NOMO-1 (cell line): ENCODE measurements at regions not wholly inside any gene's neighbourhood (a gene's known extent, or its start where the extent isn't known, plus 50 kb on each side); places are given as distances from the start of the nearest gene placed in this dataset.
"Not testable (repeated sequence)": the region's sequence is repeated elsewhere in the genome, so short reads cannot be mapped to it uniquely, and the experiment has no call there.

ENCODE experiments used
- DNase-seq, 2 experiments: peaks; one replicate each; lab custom pipeline; 2025; ENCODE audit not compliant: unreplicated experiment in 2 of 2; lab: John Stamatoyannopoulos, UW

DNA sequence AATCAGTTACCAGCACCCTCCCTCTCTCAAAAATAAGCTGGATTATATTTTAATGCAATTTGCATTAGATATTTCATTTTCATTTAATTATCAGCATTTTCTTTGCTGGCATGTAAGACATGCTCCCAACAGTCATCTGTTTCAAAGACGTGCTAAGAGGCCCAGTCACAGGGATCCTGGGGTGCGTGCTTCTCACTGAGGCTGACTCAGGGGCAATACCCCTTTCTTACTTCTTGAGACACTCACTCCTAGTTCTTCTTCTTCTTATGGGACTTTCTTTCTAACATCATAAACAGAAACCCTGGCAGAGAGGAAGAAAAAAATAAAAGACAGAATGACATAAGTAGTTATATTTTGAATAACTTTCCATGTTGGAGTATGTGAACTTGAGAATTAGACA is 372.1 kb upstream of the MEX3C start:
- DNase-seq = no peak

DNA sequence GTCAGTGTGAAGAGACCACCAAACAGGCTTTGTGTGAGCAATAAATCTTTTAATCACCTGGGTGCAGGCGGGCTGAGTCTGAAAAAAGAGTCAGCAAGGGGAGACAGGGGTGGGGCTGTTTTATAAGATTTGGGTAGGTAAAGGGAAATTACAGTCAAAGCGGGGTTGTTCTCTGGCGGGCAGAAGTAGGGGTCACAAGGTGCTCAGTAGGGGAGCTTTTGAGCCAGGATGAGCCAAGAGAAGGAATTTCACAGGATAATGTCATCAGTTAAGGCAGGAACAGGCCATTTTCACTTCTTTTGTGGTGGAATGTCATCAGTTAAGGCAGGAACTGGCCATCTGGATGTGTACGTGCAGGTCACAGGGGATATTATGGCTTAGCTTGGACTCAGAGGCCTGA is 372.6 kb upstream of the MEX3C start:
- not testable (repeated sequence) for DNase-seq

DNA sequence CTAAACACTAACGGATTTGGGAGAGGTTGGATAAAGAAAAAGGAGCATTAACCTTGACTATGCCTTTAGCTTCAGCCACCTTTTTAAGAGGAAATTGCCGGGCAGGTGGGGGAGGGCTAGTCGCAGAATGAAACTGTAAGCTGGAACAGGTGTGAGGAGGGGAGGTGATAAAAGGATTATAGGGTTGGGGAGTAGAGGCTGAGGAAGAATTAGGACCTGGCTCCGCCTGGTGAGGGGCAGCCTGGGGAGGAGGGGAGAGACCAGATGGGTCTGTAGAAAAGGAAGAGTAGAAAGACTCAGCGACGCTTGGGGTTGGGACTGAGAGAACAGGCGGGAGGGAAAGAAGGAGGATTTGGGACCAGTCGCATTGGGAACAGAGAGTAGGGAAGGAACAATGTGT is 376.4 kb upstream of the MEX3C start:
- not testable (repeated sequence) for DNase-seq

DNA sequence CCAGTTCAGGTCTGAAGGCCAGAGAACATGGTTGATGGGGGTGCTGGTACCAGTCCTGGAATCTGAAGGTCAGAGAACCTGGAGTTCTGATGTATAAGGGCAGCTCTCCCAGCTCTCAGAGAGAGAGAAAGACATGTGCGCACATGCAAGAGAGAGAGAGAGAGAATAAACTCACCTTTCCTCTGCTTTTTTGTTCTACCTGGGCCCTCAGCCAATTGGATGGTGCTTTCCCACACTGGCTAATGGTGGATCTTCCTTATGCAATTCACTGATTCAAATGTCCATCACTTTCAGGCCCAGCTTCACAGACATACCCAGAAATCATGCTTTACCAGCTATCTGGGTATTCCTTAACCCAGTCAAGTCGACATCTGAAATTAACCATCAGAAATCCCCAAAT is 377.7 kb upstream of the MEX3C start:
- DNase-seq = no peak

DNA sequence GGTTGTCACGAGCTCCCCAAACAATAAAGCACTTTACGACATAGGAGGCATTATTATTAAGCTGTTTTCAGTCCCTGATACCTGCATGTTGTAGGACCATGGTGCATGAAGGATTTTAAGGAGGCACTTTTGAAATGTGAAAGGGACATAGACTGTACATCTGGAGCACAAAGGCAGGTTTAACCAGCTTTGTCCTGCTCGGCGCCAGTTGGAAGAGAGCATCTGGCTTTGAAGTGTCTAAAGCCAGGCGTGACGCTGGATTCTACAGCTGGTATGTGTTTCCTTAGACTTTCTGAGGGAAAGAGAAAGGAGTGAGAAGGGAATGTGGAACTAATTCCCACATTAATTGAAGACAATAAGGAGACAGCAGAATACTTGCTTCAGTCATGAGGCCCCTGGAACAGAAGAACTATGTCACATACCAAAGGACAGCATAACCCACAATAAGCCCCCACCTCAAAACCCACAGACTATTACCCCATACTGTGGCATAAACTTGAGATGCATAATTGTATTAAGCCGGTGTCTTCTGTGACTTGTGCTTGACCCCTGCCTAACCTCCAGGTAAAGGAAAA is 381.0 kb upstream of the MEX3C start:
- no peak for DNase-seq

DNA sequence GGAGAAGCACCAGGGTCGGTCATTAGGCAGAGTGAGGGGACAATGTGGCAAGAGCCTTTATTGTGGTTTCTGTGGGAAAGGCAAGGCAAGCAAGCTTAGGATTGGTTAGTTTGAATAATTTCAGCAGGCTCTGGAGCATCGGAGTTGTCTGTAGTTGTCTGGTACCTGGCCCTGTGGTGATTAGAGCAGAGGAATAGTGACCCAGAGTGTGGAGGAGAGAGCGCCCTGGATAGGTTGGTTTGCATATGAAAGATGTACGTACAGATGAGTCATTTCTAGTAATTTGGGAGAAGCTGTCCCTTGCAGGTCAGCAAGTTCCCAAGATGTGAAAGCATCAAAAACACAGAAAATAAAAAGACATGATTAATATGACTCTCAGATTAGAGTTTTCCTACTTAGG is 383.1 kb upstream of the MEX3C start:
- DNase-seq = no peak

DNA sequence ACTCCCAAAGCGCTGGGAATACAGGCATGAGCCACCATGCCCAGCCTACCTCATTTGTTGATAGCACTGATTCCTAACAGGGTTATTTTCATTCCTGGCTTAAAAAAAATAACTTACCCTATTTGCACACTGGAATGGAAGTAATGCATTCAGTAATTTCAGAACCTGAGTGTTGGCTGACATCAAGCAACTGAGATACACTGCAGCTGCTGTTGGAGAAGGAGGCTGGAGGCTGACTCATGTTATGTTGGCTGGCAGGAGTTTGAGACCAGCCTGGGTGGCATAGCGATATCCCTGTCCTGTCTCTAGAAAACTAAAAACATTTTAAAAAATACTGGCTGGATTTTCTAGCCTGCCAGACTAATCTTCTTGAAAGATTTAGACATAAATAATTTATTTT is 385.1 kb upstream of the MEX3C start:
- no peak for DNase-seq

DNA sequence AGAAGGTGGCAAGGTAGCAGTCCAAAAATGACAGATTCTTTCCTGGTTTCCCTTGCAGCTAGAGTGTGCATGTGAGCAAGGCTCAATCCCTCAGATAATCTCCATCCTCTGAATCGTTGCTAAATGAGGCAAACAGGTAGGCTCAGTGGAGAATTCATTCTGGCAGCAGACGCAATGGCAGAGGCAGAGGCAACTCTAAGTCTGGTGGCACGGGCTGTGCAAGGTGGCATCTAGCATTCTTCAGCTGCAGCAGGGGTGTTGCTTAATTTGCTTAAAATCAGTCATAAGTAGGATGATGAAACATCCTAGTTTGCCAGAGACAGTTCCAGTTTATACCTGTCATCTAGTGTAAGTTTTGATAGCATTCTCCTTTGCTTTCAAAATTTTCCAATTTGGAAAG is 391.1 kb upstream of the MEX3C start:
- no peak for DNase-seq

DNA sequence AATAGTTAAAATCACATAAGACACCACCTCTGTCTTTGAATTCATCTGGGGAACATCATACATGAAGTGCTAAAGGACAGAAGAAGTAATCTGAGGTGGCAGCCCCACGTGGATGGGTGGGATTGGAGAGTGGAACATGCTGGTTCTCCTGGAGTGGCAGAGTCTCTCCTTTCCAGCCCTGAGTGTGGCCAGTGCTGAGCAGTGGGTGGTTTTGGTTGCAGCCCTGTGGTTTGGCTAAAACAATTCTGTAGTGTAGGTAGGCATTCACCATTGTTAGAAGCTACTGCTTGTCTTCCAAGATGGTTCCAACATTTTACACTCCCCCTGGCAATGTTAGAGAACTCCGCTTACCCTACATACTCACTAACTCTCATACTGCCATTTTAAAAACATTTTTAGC is 396.4 kb upstream of the MEX3C start:
- DNase-seq = no peak

DNA sequence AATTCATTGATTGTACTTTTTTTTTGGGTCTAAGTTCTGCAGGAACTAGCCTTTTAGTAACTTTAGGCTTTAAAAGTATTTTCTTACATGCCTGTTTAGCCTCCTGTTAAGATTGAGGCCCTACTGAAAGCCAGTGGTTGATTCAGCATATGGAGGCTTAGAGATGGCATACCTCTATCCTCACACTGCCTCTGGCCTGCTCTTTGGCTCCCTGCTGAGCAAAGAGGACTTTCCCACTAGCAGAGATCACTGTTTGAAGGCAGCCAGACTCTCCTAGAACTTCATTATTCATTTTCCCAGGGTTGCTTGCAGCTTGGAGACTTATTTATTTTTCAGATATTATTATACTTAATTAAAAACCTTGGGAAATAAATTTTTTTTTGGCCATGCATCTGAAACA is 405.6 kb upstream of the MEX3C start:
- no peak for DNase-seq

DNA sequence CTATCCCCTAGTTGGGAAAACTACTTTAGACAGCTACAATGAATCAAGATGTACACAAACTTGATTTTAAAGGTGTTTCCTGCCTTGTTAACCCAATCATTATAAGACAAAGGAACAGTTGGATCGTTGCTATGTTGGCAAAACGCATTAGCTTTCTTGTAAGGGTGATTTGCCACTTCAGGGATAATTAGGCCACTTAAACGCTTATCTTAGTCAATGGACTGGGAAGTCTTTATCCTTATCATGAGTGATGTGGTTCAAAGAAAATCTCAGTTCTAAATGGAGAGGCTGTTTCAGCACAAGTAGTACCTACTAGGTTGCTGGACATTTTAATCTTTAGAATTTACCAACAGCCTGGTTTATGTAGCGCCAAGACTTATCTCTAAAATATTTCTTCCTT is 406.1 kb upstream of the MEX3C start:
- DNase-seq = no peak

DNA sequence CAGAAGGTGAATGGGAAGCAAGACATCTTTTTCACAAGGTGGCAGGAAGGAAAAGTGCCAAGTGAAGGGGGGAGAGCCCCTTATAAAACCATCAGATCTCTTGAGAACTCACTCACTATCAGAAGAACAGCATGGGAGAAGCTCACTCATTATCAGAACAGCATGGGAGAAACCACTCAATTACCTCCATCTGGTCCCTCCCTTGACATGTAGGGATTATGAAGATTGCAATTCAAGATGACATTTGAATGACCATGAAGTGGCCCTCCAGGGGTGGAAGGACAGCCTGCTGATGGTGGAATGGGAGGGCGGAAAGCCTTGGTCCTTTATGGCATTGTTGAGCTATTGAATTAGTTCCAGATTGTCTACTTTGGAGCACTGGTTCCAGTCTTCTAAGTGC is 413.0 kb upstream of the MEX3C start:
- DNase-seq = no peak

DNA sequence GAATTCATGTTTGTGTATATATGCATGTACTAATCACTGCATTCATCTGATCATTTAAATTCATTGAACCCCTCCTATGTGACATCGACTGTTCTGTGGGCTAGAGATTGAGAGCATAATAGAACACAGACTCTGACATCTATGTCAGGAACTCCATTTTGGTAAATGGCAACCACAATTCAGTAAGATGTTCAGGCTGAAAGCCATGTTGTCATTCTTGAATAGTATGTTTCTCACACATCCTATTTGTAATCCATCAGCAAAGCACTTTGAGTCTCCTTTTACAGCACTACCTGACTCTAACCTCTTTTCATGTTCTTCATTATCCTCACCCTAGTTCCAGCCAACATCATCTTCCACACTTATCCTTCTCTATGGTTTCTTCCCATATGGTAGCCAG is 413.8 kb upstream of the MEX3C start:
- no peak for DNase-seq

DNA sequence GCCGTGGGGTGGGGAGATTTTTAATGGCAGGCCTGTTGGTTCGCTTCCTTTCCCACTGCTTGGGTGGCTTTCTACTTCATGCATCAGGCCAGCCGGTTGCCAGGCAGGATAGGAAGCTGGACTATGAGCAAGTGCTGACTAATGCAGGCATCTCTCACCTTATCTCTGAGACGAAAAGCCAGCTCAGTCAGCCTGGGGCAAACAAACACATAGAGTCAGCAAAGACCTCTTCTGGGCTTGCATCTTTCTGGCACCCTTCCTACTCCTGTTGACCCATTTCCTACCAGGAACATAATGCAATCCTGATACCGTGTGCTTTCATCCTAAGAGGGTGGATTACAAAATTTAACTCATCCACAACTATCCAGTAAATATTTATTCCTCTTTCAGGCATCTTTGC is 416.6 kb upstream of the MEX3C start:
- no peak for DNase-seq

DNA sequence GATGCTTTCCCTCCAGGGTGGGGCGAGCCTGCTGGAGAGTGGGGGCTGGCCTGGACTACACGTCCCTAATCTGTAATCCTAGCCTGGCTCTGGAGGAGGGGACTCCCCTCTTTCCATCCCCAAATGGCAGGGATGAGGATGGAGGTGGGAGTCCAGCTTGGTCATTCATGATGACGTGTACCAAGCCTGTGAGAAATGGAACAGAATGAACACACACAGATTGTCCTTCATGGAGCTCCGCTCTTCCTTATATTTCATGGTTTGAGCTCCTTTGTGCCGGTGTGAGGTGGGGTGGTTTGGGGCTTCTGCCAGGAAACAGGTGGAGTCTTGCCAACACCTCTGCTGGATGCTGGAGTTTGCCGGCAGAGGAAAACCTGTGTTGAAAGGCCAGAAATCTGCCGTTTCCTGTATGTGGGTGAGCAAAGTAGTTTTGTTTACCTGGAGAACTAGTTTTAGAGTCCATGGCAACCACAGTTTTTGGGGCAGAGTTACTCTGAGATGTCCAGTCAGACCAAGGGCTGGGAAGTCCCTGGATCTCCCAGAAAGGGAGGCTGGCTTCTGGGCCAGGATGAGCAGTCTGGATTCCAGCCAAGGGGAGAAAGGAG is 417.6 kb upstream of the MEX3C start:
- no peak for DNase-seq

DNA sequence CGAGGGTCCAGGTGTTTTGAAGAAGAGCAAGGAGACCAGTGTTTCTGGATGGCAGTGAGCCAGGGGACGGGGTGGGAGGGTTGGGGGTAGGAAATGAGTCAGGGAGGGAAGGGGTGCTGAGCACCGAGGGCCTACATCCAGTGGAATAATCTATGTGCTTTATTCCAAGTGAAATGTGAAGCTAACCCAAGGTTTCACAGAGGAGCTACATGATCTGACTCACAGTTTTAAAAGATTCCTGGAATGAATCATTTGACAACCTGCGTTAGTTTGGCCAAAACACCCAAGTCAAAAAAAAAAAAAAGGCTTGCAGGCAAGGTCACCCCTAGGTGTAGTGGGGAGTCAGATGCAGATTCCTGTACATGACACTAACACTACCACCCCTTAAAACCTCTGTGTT is 419.7 kb upstream of the MEX3C start:
- no peak for DNase-seq

DNA sequence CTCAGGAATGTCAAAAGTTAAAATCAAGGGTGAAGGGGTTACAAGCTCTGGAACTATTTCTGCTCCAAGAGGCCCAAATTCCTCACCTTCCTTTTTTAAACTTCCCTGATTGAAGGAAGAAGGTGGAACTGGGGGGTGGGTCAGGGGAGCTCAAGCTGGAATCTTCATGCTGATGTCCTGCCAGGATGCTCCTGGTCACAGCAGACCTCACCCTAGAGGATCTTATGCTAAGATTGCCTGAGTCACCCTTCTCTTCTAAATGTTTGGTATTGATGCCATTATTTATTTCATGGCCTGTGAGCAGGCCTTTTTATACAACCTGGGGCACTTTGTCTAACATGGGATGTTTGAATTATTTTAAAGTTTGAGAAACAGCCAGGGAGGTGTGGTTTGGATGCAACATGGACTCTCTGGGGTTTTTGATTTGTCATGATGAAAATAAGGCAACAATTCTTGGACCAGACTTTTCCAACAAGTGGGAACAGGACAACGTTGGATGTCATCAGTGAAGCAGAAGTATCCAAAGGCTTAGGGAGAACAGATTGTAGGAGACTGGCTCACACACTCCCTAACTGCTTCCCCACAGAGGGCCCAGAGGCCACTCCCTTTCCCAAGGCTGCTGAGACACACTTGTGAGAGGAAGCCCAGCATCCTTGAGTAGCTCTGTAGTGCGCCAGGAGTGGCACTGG is 420.2 kb upstream of the MEX3C start:
- no peak for DNase-seq

DNA sequence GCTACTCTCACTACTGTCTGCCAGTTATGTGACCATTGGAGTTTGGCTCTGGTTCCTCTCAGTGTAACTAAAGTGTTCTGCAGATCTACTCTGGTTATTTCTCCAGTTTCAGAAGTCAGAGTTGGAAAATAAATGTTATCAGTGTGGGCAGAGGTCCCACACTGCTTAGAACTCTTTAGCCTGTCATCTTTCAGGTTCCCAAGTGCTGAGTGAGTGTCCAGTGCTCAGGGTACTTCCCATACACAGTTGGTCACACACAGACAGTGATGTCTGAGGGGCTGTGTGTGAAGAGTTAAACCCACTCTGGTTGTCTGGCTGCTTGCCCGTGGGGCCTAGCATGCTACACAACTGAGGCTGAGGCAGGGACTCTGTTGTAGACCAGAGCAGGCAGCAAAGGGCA is 421.8 kb upstream of the MEX3C start:
- DNase-seq = no peak

DNA sequence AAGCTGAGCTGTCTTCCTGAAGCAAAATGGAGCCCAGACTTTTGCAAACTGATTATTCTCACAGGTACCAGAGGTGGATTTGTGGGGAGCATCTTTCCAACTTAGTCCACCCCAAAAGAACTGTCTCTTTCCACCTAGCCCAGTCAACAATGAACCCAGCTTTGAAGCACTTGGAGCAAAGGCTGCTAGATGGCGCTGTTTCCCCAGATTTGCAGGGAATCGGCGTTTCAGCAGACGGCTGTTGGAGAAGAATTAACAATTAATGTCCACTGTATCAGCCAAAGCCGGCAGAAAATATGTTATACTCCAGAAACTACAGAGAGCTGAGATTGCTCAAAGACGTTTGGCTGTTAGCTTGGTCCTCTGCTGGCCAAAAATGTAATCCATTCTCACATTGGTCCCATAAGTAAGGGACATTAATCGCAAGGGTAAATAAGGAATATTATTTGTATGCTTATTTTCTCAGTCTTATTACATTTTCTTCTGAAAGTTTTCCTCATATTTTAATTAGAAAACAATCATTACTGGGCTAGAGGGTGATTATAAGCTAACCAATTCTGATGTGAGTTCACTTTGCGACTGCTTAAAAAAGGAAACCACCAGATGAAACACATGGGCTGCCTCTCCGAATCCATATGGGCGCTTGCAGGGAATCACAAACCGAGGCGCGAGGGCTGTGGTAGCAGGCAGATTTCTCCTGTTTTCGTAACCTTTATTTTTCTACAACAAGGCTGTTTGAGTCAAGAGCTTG is 423.8 kb upstream of the MEX3C start:
- peak in 1 of 2 experiments; percentile 14 for DNase-seq

DNA sequence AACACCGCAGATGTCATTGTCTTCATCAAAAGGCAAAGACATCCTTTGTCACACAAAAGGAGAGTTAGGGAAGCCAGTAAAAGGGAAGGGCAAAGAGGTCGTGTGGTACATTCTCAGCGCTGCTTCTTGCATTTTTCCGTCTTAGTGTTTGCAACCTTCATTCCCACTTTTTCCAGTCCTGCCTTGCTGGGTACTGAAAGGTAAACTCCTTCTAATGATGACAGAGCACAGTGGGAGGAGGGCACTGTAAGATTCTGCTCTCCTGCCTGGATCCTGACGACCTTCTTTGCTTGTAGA is 424.3 kb upstream of the MEX3C start:
- no peak for DNase-seq

DNA sequence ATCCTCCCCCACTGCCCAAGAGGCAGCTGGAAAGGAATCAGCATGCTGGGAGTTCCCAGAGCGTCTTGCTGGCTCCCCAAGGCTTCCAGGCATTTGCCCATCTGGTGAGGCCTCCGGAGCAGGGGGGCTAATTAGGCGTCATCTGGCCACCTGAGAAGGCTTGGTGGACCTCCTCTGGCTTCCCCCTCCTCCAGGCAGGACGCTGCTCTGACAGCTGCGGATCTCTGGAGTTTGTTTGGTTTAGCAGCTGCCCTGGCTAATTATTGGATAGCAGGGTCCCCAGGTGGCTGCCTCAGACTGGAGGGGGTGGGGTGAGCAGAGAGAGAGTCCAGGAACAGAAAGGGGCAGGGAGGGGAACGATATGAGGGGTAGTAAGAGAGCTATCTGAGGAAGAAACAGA is 425.2 kb upstream of the MEX3C start:
- no peak for DNase-seq

DNA sequence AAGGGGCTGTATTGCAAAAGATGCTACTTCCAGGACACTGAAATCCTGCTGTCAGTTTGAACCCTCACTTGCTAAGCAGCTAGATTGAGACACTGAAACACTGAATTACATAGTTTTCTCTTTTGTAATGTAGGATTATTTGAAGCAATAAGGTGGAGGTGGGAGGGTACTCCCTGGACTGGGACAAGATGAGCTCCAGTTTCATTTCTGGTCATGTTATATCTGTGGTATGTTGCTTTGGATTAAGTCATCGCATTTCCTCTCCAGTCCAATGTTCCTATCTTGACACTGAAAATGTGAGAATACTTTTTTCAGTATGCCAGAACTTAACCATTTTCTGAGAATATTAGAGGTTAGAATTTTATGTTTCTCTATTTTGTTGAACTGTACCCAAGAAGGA is 426.2 kb upstream of the MEX3C start:
- no peak for DNase-seq
